ENCODE measurements at regions not wholly inside any gene's neighbourhood (a gene's known extent, or its start where the extent isn't known, plus 50 kb on each side); places are given as distances from the start of the nearest gene placed in this dataset.

DNA sequence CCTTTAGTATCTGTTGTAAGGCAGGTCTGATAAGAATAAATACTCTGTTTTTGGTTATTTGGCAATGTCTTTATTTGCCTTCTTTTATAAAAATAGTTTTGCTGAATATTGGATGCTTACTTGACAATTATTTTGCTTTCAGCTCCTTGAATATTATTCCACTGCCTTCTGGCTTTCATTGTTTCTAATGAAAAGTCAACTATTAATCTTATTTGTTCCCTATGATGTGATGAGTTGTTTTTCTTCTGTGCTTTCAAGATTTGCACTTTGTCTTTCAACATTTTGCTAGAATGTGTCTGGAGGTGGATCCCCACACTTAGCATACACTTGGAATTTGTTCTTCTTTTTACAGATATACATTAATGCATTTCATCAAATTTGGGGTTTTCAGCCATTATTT lies 203.8 kb upstream of the PTPRZ1 start:
- TF ChIP-seq SPI1 (IDR thresholded peaks at IDR 0.05; ENCODE audit: low read depth, low read length) (no peak), POLR2AphosphoS5 (IDR thresholded peaks at IDR 0.05; ENCODE audit: low read depth, low read length) (no peak), POLR2A (IDR thresholded peaks at IDR 0.05; ENCODE audit: low read depth, low read length) (no peak), TAF1 (IDR thresholded peaks at IDR 0.05; ENCODE audit: low read depth, low read length) (no peak), POU2F2 (IDR thresholded peaks at IDR 0.05; ENCODE audit: low read depth, low read length) (no peak)

Measured in GM12891 (cell line).